Endothelial cell of umbilical vein (primary cell): ENCODE measurements at regions not wholly inside any gene's neighbourhood (a gene's known extent, or its start where the extent isn't known, plus 50 kb on each side); places are given as distances from the start of the nearest gene placed in this dataset.
A peak's percentile ranks its signal among the peaks of the same experiment; 100 is the strongest.

Source experiments
- BruUV-seq: library from RNA; stranded (reverse); fragments of 400-500 nt; replicated peaks from 2 replicates; lab custom pipeline; 2021; lab: Mats Ljungman, UMichigan
- CTCF ChIA-PET: fragments of 300-600, 350-600 bp; sonication (Branson Sonifier 250); formaldehyde crosslinking; loops from one replicate; lab custom pipeline; 2021; ENCODE audit warnings: antibody characterized with exemption, inconsistent platforms; lab: Charles Lee
- POLR2A ChIA-PET: fragments of 300-600, 350-600 bp; sonication (Branson Sonifier 250); formaldehyde crosslinking; loops from one replicate; lab custom pipeline; 2021; ENCODE audit warnings: antibody characterized with exemption, inconsistent platforms; lab: Charles Lee
- DNase-seq: peaks from one replicate; pipeline ENCODE4 v3.0.0-alpha.2; 2011; ENCODE audit warnings: low read depth, low spot score
- FAIRE-seq: peaks from 2 replicates; lab custom pipeline; 2011; peaks lifted over from hg19 to GRCh38; lab: Jason Lieb, UNC
- H2AFZ ChIP-seq: 2 replicates; pipeline ENCODE4 v1.6.0; 2012; ENCODE audit warnings: low read depth, low read length, control low read depth, inconsistent platforms
- H3K27ac ChIP-seq: 2 replicates; pipeline ENCODE4 v1.5.1; 2011; ENCODE audit warnings: low read depth, mild to moderate bottlenecking, control low read depth, low read length, moderate library complexity; ENCODE audit not compliant: insufficient read depth
- H3K27me3 ChIP-seq, 2 experiments: 2 replicates each; pipeline versions ENCODE4 v1.6.0 to v1.6.1; 2011; ENCODE audit warnings: low read length in 2 of 2, mixed read lengths in 1 of 2; ENCODE audit not compliant: control insufficient read depth in 2 of 2, insufficient read depth in 2 of 2
- H3K36me3 ChIP-seq, 2 experiments: 2 replicates in 1 of 2; 3 replicates in 1 of 2; pipeline ENCODE4 v1.5.1; 2011; ENCODE audit warnings: low read length in 2 of 2, mild to moderate bottlenecking in 1 of 2, moderate library complexity in 1 of 2; ENCODE audit not compliant: control insufficient read depth in 2 of 2, insufficient read depth in 2 of 2; ENCODE audit errors: extremely low read depth in 1 of 2
- H3K4me1 ChIP-seq: 3 replicates; pipeline ENCODE4 v1.5.1; 2011; ENCODE audit warnings: mild to moderate bottlenecking, low read length; ENCODE audit not compliant: control insufficient read depth, insufficient read depth; ENCODE audit errors: extremely low read depth
- H3K4me2 ChIP-seq: 2 replicates; pipeline ENCODE4 v1.6.1; 2011; ENCODE audit warnings: low read length, control low read depth, mixed read lengths; ENCODE audit not compliant: insufficient read depth
- H3K4me3 ChIP-seq, 3 experiments: fragments of 200-600 bp in 1 of 3; sonication (generic), shearing (Covaris generic) in 1 of 3; replicated peaks in 1 of 3; 2 replicates each; pipeline ENCODE4 v1.5.1; 2011 to 2016; ENCODE audit warnings: control low read depth in 3 of 3, low read length in 3 of 3, mild to moderate bottlenecking in 2 of 3, inconsistent platforms in 1 of 3, low read depth in 1 of 3, moderate library complexity in 1 of 3; ENCODE audit not compliant: insufficient read depth in 1 of 3
- H3K79me2 ChIP-seq: 2 replicates; pipeline ENCODE4 v1.6.0; 2012; ENCODE audit warnings: low read length, inconsistent platforms; ENCODE audit not compliant: control insufficient read depth, insufficient read depth
- H3K9ac ChIP-seq: replicated peaks from 2 replicates; pipeline ENCODE3; 2011; ENCODE audit warnings: low read length, control low read depth; ENCODE audit not compliant: insufficient read depth; ENCODE audit errors: extremely low read depth
- H3K9me1 ChIP-seq: replicated peaks from 3 replicates; pipeline ENCODE4 v1.6.0; 2011; ENCODE audit warnings: mild to moderate bottlenecking, low read length; ENCODE audit not compliant: control insufficient read depth, insufficient read depth; ENCODE audit errors: extremely low read depth
- H3K9me3 ChIP-seq: replicated peaks from 2 replicates; pipeline ENCODE4 v1.5.1; 2012; ENCODE audit warnings: low read length, inconsistent platforms; ENCODE audit not compliant: control insufficient read depth, insufficient read depth
- H4K20me1 ChIP-seq: replicated peaks from 2 replicates; pipeline ENCODE3; 2011; ENCODE audit warnings: mild to moderate bottlenecking, low read length; ENCODE audit not compliant: control insufficient read depth, insufficient read depth; ENCODE audit errors: extremely low read depth
- CTCF ChIP-seq, 2 donors: IDR thresholded peaks; 1 replicate in 1 of 2; 2 replicates in 1 of 2; pipeline ENCODE4 v1.5.1; 2011; ENCODE audit warnings: low read length in 2 of 2, mild to moderate bottlenecking in 2 of 2, moderate library complexity in 2 of 2, control low read depth in 1 of 2, inconsistent platforms in 1 of 2, low read depth in 1 of 2; ENCODE audit not compliant: insufficient read depth in 1 of 2; ENCODE audit errors: extremely low read depth in 1 of 2
- MAX ChIP-seq: IDR thresholded peaks from 2 replicates; pipeline ENCODE4 v1.6.1; 2011; ENCODE audit not compliant: insufficient read depth, insufficient read length
- POLR2A ChIP-seq: IDR thresholded peaks from 2 replicates; pipeline ENCODE4 v1.6.1; 2012; ENCODE audit warnings: low read depth, mild to moderate bottlenecking, control low read depth, low read length
- dilution Hi-C: fragments of 300-500 bp; cut with MboI; formaldehyde crosslinking; loops from one replicate; pipeline ENCODE4 v1.15.0; 2019; ENCODE audit warnings: low sequenced_read_pairs; ENCODE audit not compliant: extremely low pct_ligation_motif_present
- intact Hi-C: fragments of 100-400 bp; cut with micrococcal nuclease; formaldehyde crosslinking; loops from one replicate; pipeline ENCODE4 v1.10.0; 2022

- CTCF ChIA-PET, result interaction anchor here (0.9 to 1.7 kb wide), 11 partner anchors 8 to 790 kb away, joined by 3 to 13 read pairs (median 5); no protein-coding TSS in a partner anchor
- FAIRE-seq, result no peak
- BruUV-seq, result no TSS peak
Observed at GRCh38 chr4:53804719-53805118, 213.4 kb upstream of the LNX1 start.

More at GRCh38 chr4:53804719-53805118, 213.4 kb upstream of the LNX1 start:
- POLR2A ChIA-PET, result no interaction called here
- Histone ChIP-seq H3K27ac (no peak overlapping the region), H3K4me1 (no peaks in the 10 kb centered on the region), H3K4me3 (no peak overlapping the region), H2AFZ (no peak overlapping the region), H3K36me3 (no peaks in the 10 kb centered on the region), H4K20me1 (no peaks in the 10 kb centered on the region), H3K9ac (no peak overlapping the region), H3K9me1 (no peaks in the 10 kb centered on the region), H3K79me2 (no peaks in the 10 kb centered on the region), H3K27me3 (peaks cover 4 to 17% of the 10 kb centered on the region in 2 experiments), H3K9me3 (no peaks in the 10 kb centered on the region), H3K4me2 (no peak overlapping the region)
- DNase-seq, result peak; percentile 11
- intact Hi-C loops, result loop anchor here (1.0 to 10.0 kb wide), 4 partner anchors 310 to 789 kb away; no protein-coding TSS in a partner anchor
- no peak for TF ChIP-seq MAX
- TF ChIP-seq CTCF (IDR thresholded peaks at IDR 0.05; ENCODE audit: extremely low read depth in 1 of 2, insufficient read depth in 1 of 2, low read depth in 1 of 2, low read length in 2 of 2), result peak; percentile 30 to 33
- no peak for TF ChIP-seq POLR2A
- dilution Hi-C loops, result no loop called here
